ENCODE measurements at regions not wholly inside any gene's neighbourhood (a gene's known extent, or its start where the extent isn't known, plus 50 kb on each side); places are given as distances from the start of the nearest gene placed in this dataset.

- TF ChIP-seq TCF7L2 (IDR thresholded peaks at IDR 0.05; ENCODE audit: borderline replicate concordance, extremely low read depth, insufficient read depth, insufficient read length), result no peak
- no peak for TF ChIP-seq SIN3A (IDR thresholded peaks at IDR 0.05; ENCODE audit: low read depth)
- TF ChIP-seq EZH2phosphoT487 (IDR thresholded peaks at IDR 0.05; ENCODE audit: borderline replicate concordance), result no peak
- TF ChIP-seq POLR2A (IDR thresholded peaks at IDR 0.05; ENCODE audit: borderline replicate concordance, extremely low read depth, insufficient read depth, insufficient read length), result no peak
- TF ChIP-seq SRF (IDR thresholded peaks at IDR 0.05; ENCODE audit: low read depth), result no peak
- TF ChIP-seq CTCF (IDR thresholded peaks at IDR 0.05 in 2 of 3, conservative IDR thresholded peaks at IDR 0.05 in 1 of 3; ENCODE audit: borderline replicate concordance in 1 of 3, insufficient read depth in 1 of 3, low read depth in 2 of 3, low read length in 2 of 3), result no peak
- TF ChIP-seq ZFX (IDR thresholded peaks at IDR 0.05), result no peak
- no peak for TF ChIP-seq REST (IDR thresholded peaks at IDR 0.05; ENCODE audit: low read depth)
- TF ChIP-seq EGR1 (IDR thresholded peaks at IDR 0.05; ENCODE audit: low read depth), result no peak
- no peak for TF ChIP-seq RAD21 (IDR thresholded peaks at IDR 0.05; ENCODE audit: low read depth)
- TF ChIP-seq ZNF274 (IDR thresholded peaks at IDR 0.05; ENCODE audit: low read depth, low read length), result no peak
Measured at GRCh38 chr2:150584081-150584480, 96.6 kb upstream of the RND3 start.
